ENCODE measurements at regions not wholly inside any gene's neighbourhood (a gene's known extent, or its start where the extent isn't known, plus 50 kb on each side); places are given as distances from the start of the nearest gene placed in this dataset.

DNA sequence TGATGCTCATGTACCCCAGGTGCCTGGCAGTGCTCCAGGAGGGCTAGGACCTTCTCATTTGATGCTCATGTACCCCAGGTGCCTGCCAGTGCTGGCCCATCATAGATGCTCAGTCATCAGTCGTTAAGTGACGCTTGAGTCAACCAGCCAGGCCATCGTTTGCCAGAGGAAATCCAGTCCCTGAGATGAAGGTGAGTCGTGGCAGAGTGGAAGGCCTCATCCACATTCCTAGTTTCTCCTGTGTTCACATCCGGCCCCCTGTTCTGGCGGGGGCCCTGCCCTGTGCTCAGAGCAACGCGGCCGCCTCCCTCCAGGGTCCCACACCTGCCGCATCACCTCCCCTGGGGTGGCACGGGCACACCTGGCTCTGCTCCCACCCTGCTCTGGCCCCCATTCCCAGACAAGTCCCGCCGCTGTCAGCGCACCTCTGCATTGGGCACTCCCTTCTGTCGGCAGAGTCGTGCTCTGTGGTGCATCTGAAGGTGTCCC lies 279.9 kb downstream of the BRD1 start:
- ChIA-PET CTCF (no interaction called here), POLR2A (ENCODE audit: unreplicated experiment) (no interaction called here)
- Histone ChIP-seq H3K4me3 (ENCODE audit: low read length) (no peak overlapping the region), H3K27ac (ENCODE audit: low read length) (no peak overlapping the region), H3K36me3 (ENCODE audit: low read depth, low read length) (no peaks in the 10 kb centered on the region), H4K20me1 (ENCODE audit: low read length) (no peaks in the 10 kb centered on the region), H2AFZ (ENCODE audit: low read length) (no peak overlapping the region), H3K9ac (ENCODE audit: low read length) (no peak overlapping the region), H3K79me2 (ENCODE audit: low read length) (no peaks in the 10 kb centered on the region), H3K9me2 (replicated peaks; ENCODE audit: low read length) (no peaks in the 10 kb centered on the region), H3F3A (ENCODE audit: low read length, unreplicated experiment) (no peaks in the 10 kb centered on the region), H3K4me2 (ENCODE audit: low read length) (peak overlapping the region; percentile 40; the same call in 1 of the 2 replicates), H3K27me3 (ENCODE audit: low read length) (peaks cover 68% of the 10 kb centered on the region), H3K4me1 (ENCODE audit: insufficient read depth, low read length) (0 out of 2 replicates have a peak, but pooled peaks cover 7% of the 10 kb centered on the region), H3K9me3 (ENCODE audit: low read length) (no peaks in the 10 kb centered on the region)
- ATAC-seq = no peak
- TF ChIP-seq EZH2 (IDR thresholded peaks at IDR 0.05; ENCODE audit: low read length, unreplicated experiment) (no peak), EZH2phosphoT487 (IDR thresholded peaks at IDR 0.05; ENCODE audit: borderline replicate concordance, low read length) (no peak)
- TF ChIP-seq, protein P1, sequence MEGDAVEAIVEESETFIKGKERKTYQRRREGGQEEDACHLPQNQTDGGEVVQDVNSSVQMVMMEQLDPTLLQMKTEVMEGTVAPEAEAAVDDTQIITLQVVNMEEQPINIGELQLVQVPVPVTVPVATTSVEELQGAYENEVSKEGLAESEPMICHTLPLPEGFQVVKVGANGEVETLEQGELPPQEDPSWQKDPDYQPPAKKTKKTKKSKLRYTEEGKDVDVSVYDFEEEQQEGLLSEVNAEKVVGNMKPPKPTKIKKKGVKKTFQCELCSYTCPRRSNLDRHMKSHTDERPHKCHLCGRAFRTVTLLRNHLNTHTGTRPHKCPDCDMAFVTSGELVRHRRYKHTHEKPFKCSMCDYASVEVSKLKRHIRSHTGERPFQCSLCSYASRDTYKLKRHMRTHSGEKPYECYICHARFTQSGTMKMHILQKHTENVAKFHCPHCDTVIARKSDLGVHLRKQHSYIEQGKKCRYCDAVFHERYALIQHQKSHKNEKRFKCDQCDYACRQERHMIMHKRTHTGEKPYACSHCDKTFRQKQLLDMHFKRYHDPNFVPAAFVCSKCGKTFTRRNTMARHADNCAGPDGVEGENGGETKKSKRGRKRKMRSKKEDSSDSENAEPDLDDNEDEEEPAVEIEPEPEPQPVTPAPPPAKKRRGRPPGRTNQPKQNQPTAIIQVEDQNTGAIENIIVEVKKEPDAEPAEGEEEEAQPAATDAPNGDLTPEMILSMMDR (conservative IDR thresholded peaks at IDR 0.05; ENCODE audit: low read depth, low read length) = no peak
- intact Hi-C loops (cut with micrococcal nuclease) = no loop called here
- no peak for DNase-seq
- BruUV-seq (replicated peaks) = no TSS peak

DNA sequence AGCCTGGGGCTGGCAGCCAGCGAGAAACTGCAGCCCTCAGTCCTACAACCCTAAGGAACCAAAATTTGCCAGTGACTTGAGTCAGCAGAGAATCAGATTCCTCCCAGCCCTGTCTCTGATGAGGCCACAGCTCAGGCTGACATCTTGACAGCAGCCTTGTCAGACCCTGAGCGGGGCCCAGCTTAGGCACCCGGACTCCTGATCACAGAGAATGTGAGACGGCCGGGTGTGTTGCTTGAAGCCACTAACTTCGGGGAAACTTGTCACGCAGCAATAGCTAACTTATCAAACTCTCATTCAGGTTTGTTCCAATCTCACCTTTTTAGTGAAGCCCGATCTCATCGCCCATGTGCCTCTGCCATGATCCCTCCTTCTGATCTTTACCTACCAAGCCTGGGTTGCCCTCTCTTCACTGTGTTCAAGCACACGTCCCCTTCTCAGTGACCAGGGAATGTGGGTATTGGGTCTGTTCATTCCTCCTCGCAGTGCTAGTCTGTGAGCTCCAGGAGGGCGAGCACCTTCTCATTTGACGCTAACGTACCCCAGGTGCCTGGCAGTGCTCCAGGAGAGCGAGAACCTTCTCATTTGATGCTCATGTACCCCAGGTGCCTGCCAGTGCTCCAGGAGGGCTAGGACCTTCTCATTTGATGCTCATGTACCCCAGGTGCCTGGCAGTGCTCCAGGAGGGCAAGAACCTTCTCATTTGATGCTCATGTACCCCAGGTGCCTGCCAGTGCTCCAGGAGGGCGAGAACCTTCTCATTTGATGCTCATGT lies 280.7 kb downstream of the BRD1 start:
- Histone ChIP-seq H3K27ac (ENCODE audit: low read length) (no peak overlapping the region), H2AFZ (ENCODE audit: low read length) (no peak overlapping the region), H3K4me3 (ENCODE audit: low read length) (no peak overlapping the region), H3K9me3 (ENCODE audit: low read length) (no peaks in the 10 kb centered on the region), H4K20me1 (ENCODE audit: low read length) (no peaks in the 10 kb centered on the region), H3K79me2 (ENCODE audit: low read length) (no peaks in the 10 kb centered on the region), H3K36me3 (ENCODE audit: low read depth, low read length) (no peaks in the 10 kb centered on the region), H3K9ac (ENCODE audit: low read length) (no peak overlapping the region), H3F3A (ENCODE audit: low read length, unreplicated experiment) (no peaks in the 10 kb centered on the region), H3K27me3 (ENCODE audit: low read length) (peaks cover 68% of the 10 kb centered on the region), H3K9me2 (replicated peaks; ENCODE audit: low read length) (no peaks in the 10 kb centered on the region), H3K4me1 (ENCODE audit: insufficient read depth, low read length) (0 out of 2 replicates have a peak, but pooled peaks cover 7% of the 10 kb centered on the region), H3K4me2 (ENCODE audit: low read length) (no peak overlapping the region)
- intact Hi-C loops (cut with micrococcal nuclease) = no loop called here
- POLR2A ChIA-PET (ENCODE audit: unreplicated experiment) = no interaction called here
- BruUV-seq (replicated peaks) = no TSS peak
- no peak for DNase-seq
- ATAC-seq = no peak
- TF ChIP-seq, protein P1 (conservative IDR thresholded peaks at IDR 0.05; ENCODE audit: low read depth, low read length) = no peak
- TF ChIP-seq EZH2phosphoT487 (IDR thresholded peaks at IDR 0.05; ENCODE audit: borderline replicate concordance, low read length) = no peak
- TF ChIP-seq EZH2 (IDR thresholded peaks at IDR 0.05; ENCODE audit: low read length, unreplicated experiment) = no peak
- CTCF ChIA-PET = no interaction called here

DNA sequence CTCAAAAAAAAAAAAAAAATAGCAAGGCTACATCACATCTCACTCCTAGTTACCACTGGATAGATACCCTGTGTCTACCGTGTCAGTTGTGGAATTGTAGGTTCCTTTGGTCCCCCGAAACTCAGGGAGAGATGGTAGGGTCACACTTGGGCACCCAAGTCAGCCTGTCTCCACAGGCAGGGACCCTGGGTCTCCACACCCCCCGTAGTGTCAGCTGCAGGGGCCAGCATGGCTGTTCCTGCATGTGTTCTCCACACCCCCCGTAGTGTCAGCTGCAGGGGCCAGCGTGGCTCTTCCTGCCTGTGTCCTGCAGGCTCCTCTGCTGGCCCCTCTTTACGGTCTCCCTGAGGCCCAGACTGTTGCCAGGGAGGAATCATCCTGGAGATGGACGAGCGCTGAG lies 282.1 kb downstream of the BRD1 start:
- no peaks in the 10 kb centered on the region for H3K9me2 ChIP-seq (replicated peaks; ENCODE audit: low read length)
- H3K27ac ChIP-seq (ENCODE audit: low read length) = no peak overlapping the region
- ATAC-seq (no peak), DNase-seq (no peak)
- H3K4me1 ChIP-seq (ENCODE audit: insufficient read depth, low read length) = 0 out of 2 replicates have a peak, but pooled peaks cover 7% of the 10 kb centered on the region
- H3K9ac ChIP-seq (ENCODE audit: low read length) = no peak overlapping the region
- H3K79me2 ChIP-seq (ENCODE audit: low read length) = no peaks in the 10 kb centered on the region
- intact Hi-C loops (cut with micrococcal nuclease) = no loop called here
- POLR2A ChIA-PET (ENCODE audit: unreplicated experiment) = no interaction called here
- no peak overlapping the region for H2AFZ ChIP-seq (ENCODE audit: low read length)
- TF ChIP-seq, protein P1 (conservative IDR thresholded peaks at IDR 0.05; ENCODE audit: low read depth, low read length) = no peak
- TF ChIP-seq EZH2phosphoT487 (IDR thresholded peaks at IDR 0.05; ENCODE audit: borderline replicate concordance, low read length) (no peak), EZH2 (IDR thresholded peaks at IDR 0.05; ENCODE audit: low read length, unreplicated experiment) (no peak)
- no TSS peak for BruUV-seq (replicated peaks)
- no peaks in the 10 kb centered on the region for H4K20me1 ChIP-seq (ENCODE audit: low read length)
- H3K4me3 ChIP-seq (ENCODE audit: low read length) = no peak overlapping the region
- no peak overlapping the region for H3K4me2 ChIP-seq (ENCODE audit: low read length)
- H3K36me3 ChIP-seq (ENCODE audit: low read depth, low read length) = no peaks in the 10 kb centered on the region
- H3K9me3 ChIP-seq (ENCODE audit: low read length) = no peaks in the 10 kb centered on the region
- CTCF ChIA-PET = no interaction called here
- no peaks in the 10 kb centered on the region for H3F3A ChIP-seq (ENCODE audit: low read length, unreplicated experiment)
- peaks cover 66% of the 10 kb centered on the region for H3K27me3 ChIP-seq (ENCODE audit: low read length)

Data from PC-3 (cell line).